ENCODE measurements at regions not wholly inside any gene's neighbourhood (a gene's known extent, or its start where the extent isn't known, plus 50 kb on each side); places are given as distances from the start of the nearest gene placed in this dataset.

- no peak for DNase-seq
Measured at GRCh38 chr3:14273901-14274611, 95.4 kb downstream of the LSM3 start.

- no peak for DNase-seq
Measured at GRCh38 chr3:14274612-14274936, 96.0 kb downstream of the LSM3 start.

- DNase-seq = no peak
Measured at GRCh38 chr3:14274999-14275961, 96.7 kb downstream of the LSM3 start.

- peak; percentile 48 for DNase-seq
Measured at GRCh38 chr3:14275962-14276909, 97.6 kb downstream of the LSM3 start.

GRCh38 chr3:14277557-14277956 lies 98.9 kb downstream of the LSM3 start:
- no peak for DNase-seq

GRCh38 chr3:14278265-14278798 lies 99.7 kb downstream of the LSM3 start:
- no peak for DNase-seq

GRCh38 chr3:14278799-14279625 lies 100.4 kb downstream of the LSM3 start:
- no peak for DNase-seq

GRCh38 chr3:14279626-14280061 lies 101.0 kb downstream of the LSM3 start:
- no peak for DNase-seq

- DNase-seq = no peak
Measured at GRCh38 chr3:14280326-14280725, 101.7 kb downstream of the LSM3 start.

- no peak for DNase-seq
Measured at GRCh38 chr3:14281053-14281452, 102.4 kb downstream of the LSM3 start.

GRCh38 chr3:14282001-14282705 lies 103.5 kb downstream of the LSM3 start:
- no peak for DNase-seq

- no peak for DNase-seq
Measured at GRCh38 chr3:14282706-14283075, 104.1 kb downstream of the LSM3 start.

GRCh38 chr3:14283092-14283812 lies 104.6 kb downstream of the LSM3 start:
- DNase-seq = no peak

GRCh38 chr3:14283813-14284438 lies 105.3 kb downstream of the LSM3 start:
- no peak for DNase-seq

GRCh38 chr3:14284694-14285547 lies 106.3 kb downstream of the LSM3 start:
- DNase-seq = no peak

- peak; percentile 87 for DNase-seq
Measured at GRCh38 chr3:14285548-14285925, 106.9 kb downstream of the LSM3 start.

- DNase-seq = peak; percentile 49
Measured at GRCh38 chr3:14286887-14287500, 108.4 kb downstream of the LSM3 start.
